HEK293 (cell line): ENCODE measurements at regions not wholly inside any gene's neighbourhood (a gene's known extent, or its start where the extent isn't known, plus 50 kb on each side); places are given as distances from the start of the nearest gene placed in this dataset.

Experiments
- GLI2 ChIP-seq: fragments of 450-650 bp; formaldehyde crosslinking; IDR thresholded peaks from 2 replicates; pipeline ENCODE4; 2017; ENCODE audit warnings: missing biosample characterization, missing genetic modification characterization, low read depth, borderline replicate concordance
- PBX3 ChIP-seq: sonication (generic); formaldehyde crosslinking; IDR thresholded peaks from 2 replicates; pipeline ENCODE4 v1.8.1; 2022; ENCODE audit warnings: mild to moderate bottlenecking, moderate library complexity, missing genetic modification reagents
- ZNF184 ChIP-seq: fragments of 450-650 bp; IDR thresholded peaks from 2 replicates; pipeline ENCODE4 v1.5.1; 2018; ENCODE audit warnings: missing biosample characterization, mild to moderate bottlenecking, missing genetic modification characterization
- ZNF292 ChIP-seq: fragments of 450-650 bp; formaldehyde crosslinking; IDR thresholded peaks from 2 replicates; pipeline ENCODE4 v1.5.1; 2016; ENCODE audit warnings: low read depth, missing biosample characterization, missing genetic modification characterization, borderline replicate concordance
- TF ChIP-seq, protein P1 (sequence below): fragments of 450-650 bp; formaldehyde crosslinking; IDR thresholded peaks from 2 replicates; pipeline ENCODE4 v1.5.1; 2016; ENCODE audit warnings: missing biosample characterization, missing genetic modification characterization
- TF ChIP-seq, protein P2 (sequence below): fragments of 450-650 bp; formaldehyde crosslinking; IDR thresholded peaks from 2 replicates; pipeline ENCODE4 v1.5.1; 2016; ENCODE audit warnings: missing biosample characterization, missing genetic modification characterization

GRCh38 chr6:74073429-74073828 is 377.4 kb downstream of the CD109 start:
- TF ChIP-seq PBX3 (CRISPR knock-in tag) (no peak), ZNF292 (no peak), GLI2 (tag by site-specific recombination) (no peak), ZNF184 (no peak)
- TF ChIP-seq, protein P1, sequence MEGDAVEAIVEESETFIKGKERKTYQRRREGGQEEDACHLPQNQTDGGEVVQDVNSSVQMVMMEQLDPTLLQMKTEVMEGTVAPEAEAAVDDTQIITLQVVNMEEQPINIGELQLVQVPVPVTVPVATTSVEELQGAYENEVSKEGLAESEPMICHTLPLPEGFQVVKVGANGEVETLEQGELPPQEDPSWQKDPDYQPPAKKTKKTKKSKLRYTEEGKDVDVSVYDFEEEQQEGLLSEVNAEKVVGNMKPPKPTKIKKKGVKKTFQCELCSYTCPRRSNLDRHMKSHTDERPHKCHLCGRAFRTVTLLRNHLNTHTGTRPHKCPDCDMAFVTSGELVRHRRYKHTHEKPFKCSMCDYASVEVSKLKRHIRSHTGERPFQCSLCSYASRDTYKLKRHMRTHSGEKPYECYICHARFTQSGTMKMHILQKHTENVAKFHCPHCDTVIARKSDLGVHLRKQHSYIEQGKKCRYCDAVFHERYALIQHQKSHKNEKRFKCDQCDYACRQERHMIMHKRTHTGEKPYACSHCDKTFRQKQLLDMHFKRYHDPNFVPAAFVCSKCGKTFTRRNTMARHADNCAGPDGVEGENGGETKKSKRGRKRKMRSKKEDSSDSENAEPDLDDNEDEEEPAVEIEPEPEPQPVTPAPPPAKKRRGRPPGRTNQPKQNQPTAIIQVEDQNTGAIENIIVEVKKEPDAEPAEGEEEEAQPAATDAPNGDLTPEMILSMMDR (tag by site-specific recombination) = no peak
- TF ChIP-seq, protein P2, sequence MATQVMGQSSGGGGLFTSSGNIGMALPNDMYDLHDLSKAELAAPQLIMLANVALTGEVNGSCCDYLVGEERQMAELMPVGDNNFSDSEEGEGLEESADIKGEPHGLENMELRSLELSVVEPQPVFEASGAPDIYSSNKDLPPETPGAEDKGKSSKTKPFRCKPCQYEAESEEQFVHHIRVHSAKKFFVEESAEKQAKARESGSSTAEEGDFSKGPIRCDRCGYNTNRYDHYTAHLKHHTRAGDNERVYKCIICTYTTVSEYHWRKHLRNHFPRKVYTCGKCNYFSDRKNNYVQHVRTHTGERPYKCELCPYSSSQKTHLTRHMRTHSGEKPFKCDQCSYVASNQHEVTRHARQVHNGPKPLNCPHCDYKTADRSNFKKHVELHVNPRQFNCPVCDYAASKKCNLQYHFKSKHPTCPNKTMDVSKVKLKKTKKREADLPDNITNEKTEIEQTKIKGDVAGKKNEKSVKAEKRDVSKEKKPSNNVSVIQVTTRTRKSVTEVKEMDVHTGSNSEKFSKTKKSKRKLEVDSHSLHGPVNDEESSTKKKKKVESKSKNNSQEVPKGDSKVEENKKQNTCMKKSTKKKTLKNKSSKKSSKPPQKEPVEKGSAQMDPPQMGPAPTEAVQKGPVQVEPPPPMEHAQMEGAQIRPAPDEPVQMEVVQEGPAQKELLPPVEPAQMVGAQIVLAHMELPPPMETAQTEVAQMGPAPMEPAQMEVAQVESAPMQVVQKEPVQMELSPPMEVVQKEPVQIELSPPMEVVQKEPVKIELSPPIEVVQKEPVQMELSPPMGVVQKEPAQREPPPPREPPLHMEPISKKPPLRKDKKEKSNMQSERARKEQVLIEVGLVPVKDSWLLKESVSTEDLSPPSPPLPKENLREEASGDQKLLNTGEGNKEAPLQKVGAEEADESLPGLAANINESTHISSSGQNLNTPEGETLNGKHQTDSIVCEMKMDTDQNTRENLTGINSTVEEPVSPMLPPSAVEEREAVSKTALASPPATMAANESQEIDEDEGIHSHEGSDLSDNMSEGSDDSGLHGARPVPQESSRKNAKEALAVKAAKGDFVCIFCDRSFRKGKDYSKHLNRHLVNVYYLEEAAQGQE (tag by site-specific recombination) = no peak
